Trophoblast cell (in vitro differentiated cells and primary cell): ENCODE measurements at regions not wholly inside any gene's neighbourhood (a gene's known extent, or its start where the extent isn't known, plus 50 kb on each side); places are given as distances from the start of the nearest gene placed in this dataset.
A peak's percentile ranks its signal among the peaks of the same experiment; 100 is the strongest.

Experiments
- DNase-seq, 2 donors: peaks; one replicate each; pipeline ENCODE4 v3.0.0-alpha.2; 2016
- H2AFZ ChIP-seq: 2 replicates; pipeline ENCODE4 v1.6.1; 2013; ENCODE audit warnings: low read length, moderate library complexity, mild to moderate bottlenecking; ENCODE audit not compliant: insufficient read depth, poor library complexity
- H2AK5ac ChIP-seq: 2 replicates; pipeline ENCODE4 v1.6.1; 2013; ENCODE audit warnings: mild to moderate bottlenecking, low read length
- H2BK120ac ChIP-seq: 2 replicates; pipeline ENCODE4 v1.6.1; 2013; ENCODE audit warnings: low read length, mild to moderate bottlenecking, moderate library complexity; ENCODE audit not compliant: insufficient read depth, poor library complexity
- H2BK12ac ChIP-seq: 2 replicates; pipeline ENCODE4 v1.6.1; 2013; ENCODE audit warnings: mild to moderate bottlenecking, low read length, moderate library complexity
- H2BK5ac ChIP-seq: 2 replicates; pipeline ENCODE4 v1.6.1; 2013; ENCODE audit warnings: low read length, low read depth, moderate library complexity, mild to moderate bottlenecking; ENCODE audit not compliant: poor library complexity
- H3K14ac ChIP-seq: 2 replicates; pipeline ENCODE4 v1.6.1; 2013; ENCODE audit warnings: mild to moderate bottlenecking, low read length
- H3K18ac ChIP-seq: 2 replicates; pipeline ENCODE4 v1.6.1; 2013; ENCODE audit warnings: mild to moderate bottlenecking, low read length
- H3K23ac ChIP-seq: 2 replicates; pipeline ENCODE4 v1.6.1; 2013; ENCODE audit warnings: low read length
- H3K27ac ChIP-seq: 2 replicates; pipeline ENCODE4 v1.5.1; 2013; ENCODE audit warnings: low read depth, mild to moderate bottlenecking, inconsistent platforms, low read length, moderate library complexity
- H3K27me3 ChIP-seq: 2 replicates; pipeline ENCODE4 v1.6.1; 2013; ENCODE audit warnings: inconsistent platforms, mild to moderate bottlenecking, low read length, moderate library complexity; ENCODE audit not compliant: insufficient read depth
- H3K36me3 ChIP-seq, 2 experiments: 1 replicate in 1 of 2; 2 replicates in 1 of 2; pipeline ENCODE4 v1.6.1; 2013; ENCODE audit warnings: low read length in 2 of 2, mild to moderate bottlenecking in 2 of 2, moderate library complexity in 1 of 2; ENCODE audit not compliant: insufficient read depth in 2 of 2, control insufficient read depth in 1 of 2
- H3K4ac ChIP-seq: 2 replicates; pipeline ENCODE4 v1.6.1; 2013; ENCODE audit warnings: low read depth, mild to moderate bottlenecking, low read length, moderate library complexity
- H3K4me1 ChIP-seq, 2 experiments: 1 replicate in 1 of 2; 2 replicates in 1 of 2; pipeline ENCODE4 v1.6.1; 2013; ENCODE audit warnings: low read length in 2 of 2, mild to moderate bottlenecking in 2 of 2, moderate library complexity in 1 of 2; ENCODE audit not compliant: insufficient read depth in 2 of 2, control insufficient read depth in 1 of 2
- H3K4me2 ChIP-seq: 2 replicates; pipeline ENCODE4 v1.6.1; 2013; ENCODE audit warnings: inconsistent platforms, mild to moderate bottlenecking, low read length, moderate library complexity
- H3K4me3 ChIP-seq: 2 replicates; pipeline ENCODE4 v1.5.1; 2013; ENCODE audit warnings: mild to moderate bottlenecking, low read depth, low read length, inconsistent platforms
- H3K79me1 ChIP-seq: one replicate; pipeline ENCODE4 v1.6.1; 2013; ENCODE audit warnings: low read length
- H3K79me2 ChIP-seq: 2 replicates; pipeline ENCODE4 v1.6.1; 2013; ENCODE audit warnings: low read length, mild to moderate bottlenecking; ENCODE audit not compliant: control insufficient read depth, insufficient read depth, poor library complexity
- H3K9ac ChIP-seq: 2 replicates; pipeline ENCODE4 v1.6.1; 2013; ENCODE audit warnings: mild to moderate bottlenecking, low read length
- H3K9me3 ChIP-seq: 2 replicates; pipeline ENCODE4 v1.6.1; 2013; ENCODE audit warnings: low read depth, mild to moderate bottlenecking, control low read depth, inconsistent platforms, low read length; ENCODE audit not compliant: insufficient read depth
- H4K12ac ChIP-seq: 2 replicates; pipeline ENCODE4 v1.6.1; 2013; ENCODE audit warnings: low read depth, mild to moderate bottlenecking, low read length, moderate library complexity
- H4K8ac ChIP-seq: 2 replicates; pipeline ENCODE4 v1.6.1; 2013; ENCODE audit warnings: low read depth, mild to moderate bottlenecking, low read length, moderate library complexity
- H4K91ac ChIP-seq: one replicate; pipeline ENCODE4 v1.6.1; 2013; ENCODE audit warnings: low read depth, mild to moderate bottlenecking, low read length, moderate library complexity
- WGBS: extraction: QIAGEN DNeasy Blood & Tissue Kit; methylation state at CpG from one replicate; pipeline ENCODE4 v1.1.7; 2013; ENCODE audit warnings: missing lambda C conversion rate; ENCODE audit not compliant: insufficient read length, insufficient coverage; ENCODE audit errors: extremely low coverage; 5-methylcytosine and 5-hydroxymethylcytosine counted together

GRCh38 chrX:9131066-9131465 lies 97.1 kb upstream of the FAM9B start:
- H4K8ac ChIP-seq, result no peak overlapping the region
- H3K27me3 ChIP-seq, result no peaks in the 10 kb centered on the region

DNA sequence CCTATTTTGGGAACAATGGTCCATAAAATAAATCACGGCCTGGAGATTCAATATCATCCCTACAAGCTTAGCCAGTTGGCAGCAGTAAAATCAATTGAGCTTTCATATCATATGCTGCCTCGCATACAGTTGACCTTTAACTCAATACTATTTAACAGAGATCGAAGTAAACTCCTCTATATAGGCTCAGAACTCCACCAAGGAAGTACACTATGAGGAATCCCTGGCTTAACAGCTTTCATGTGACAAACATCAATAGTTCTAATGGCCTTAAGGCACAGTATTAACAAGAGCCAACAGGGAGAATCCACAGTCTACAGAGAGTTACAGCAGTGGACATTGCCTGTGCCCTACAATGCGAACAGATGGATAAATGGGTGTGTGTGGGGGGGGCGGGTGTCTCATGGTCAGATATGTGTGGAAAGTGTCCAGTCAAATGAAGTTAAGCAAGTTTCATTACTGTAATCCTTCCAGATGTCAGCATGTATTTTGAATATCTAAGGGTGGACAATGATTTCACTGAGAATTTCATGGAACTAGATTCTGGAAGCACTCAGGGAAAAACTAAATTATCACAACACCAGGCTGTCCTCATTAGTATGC lies 98.2 kb upstream of the FAM9B start:
- no peak for DNase-seq
- Histone ChIP-seq H3K36me3 (no peaks in the 10 kb centered on the region), H4K12ac (no peak overlapping the region), H3K14ac (no peak overlapping the region), H3K79me2 (no peaks in the 10 kb centered on the region), H3K27me3 (no peaks in the 10 kb centered on the region), H3K79me1 (no peaks in the 10 kb centered on the region), H3K27ac (no peak overlapping the region), H3K4ac (no peak overlapping the region), H3K18ac (no peak overlapping the region), H2BK5ac (no peak overlapping the region), H4K8ac (no peak overlapping the region), H2BK12ac (no peak overlapping the region), H3K4me1 (no peaks in the 10 kb centered on the region), H2AFZ (no peak overlapping the region), H3K9ac (no peak overlapping the region), H4K91ac (no peak overlapping the region), H3K23ac (no peak overlapping the region), H3K9me3 (no peaks in the 10 kb centered on the region), H2BK120ac (no peak overlapping the region), H2AK5ac (no peak overlapping the region), H3K4me2 (no peak overlapping the region), H3K4me3 (no peak overlapping the region)
- WGBS, result no CpG with 5 or more reads among the region's 5 CpGs

More at GRCh38 chrX:9131066-9131465, 97.1 kb upstream of the FAM9B start:
- no peak overlapping the region for H3K27ac ChIP-seq
- no peak overlapping the region for H2AFZ ChIP-seq
- no peak overlapping the region for H2BK5ac ChIP-seq
- no peak overlapping the region for H2BK120ac ChIP-seq
- no peak overlapping the region for H3K4me2 ChIP-seq
- no peaks in the 10 kb centered on the region for H3K79me1 ChIP-seq
- no peaks in the 10 kb centered on the region for H3K36me3 ChIP-seq
- H3K4ac ChIP-seq, result no peak overlapping the region
- no peak overlapping the region for H4K91ac ChIP-seq
- no CpG with 5 or more reads among the region's 4 CpGs for WGBS
- no peak overlapping the region for H3K18ac ChIP-seq
- no peak overlapping the region for H3K14ac ChIP-seq
- H2AK5ac ChIP-seq, result no peak overlapping the region
- no peak overlapping the region for H2BK12ac ChIP-seq
- no peaks in the 10 kb centered on the region for H3K9me3 ChIP-seq
- no peak for DNase-seq
- H3K9ac ChIP-seq, result no peak overlapping the region
- H3K4me3 ChIP-seq, result no peak overlapping the region
- H3K4me1 ChIP-seq, result no peaks in the 10 kb centered on the region
- no peaks in the 10 kb centered on the region for H3K79me2 ChIP-seq
- H4K12ac ChIP-seq, result no peak overlapping the region
- H3K23ac ChIP-seq, result no peak overlapping the region

DNA sequence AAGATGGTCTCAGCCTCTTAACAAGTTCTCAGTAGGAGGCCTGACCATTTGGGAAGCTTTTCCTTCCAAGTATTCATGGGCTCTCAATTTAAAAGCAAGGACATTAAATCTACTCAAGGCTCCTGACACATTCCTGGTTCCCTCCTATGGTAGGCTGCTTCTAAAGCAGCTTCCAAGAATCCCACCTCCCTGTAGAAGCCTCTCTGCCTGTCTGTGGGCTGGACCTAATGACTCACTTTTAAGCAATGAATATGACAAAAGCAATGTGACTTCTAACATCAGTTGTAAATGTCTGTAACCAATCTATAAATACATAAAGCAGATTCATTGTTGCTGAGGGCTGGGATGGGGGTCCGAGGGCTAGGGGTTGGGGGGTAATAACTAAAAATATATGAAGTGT lies 99.5 kb upstream of the FAM9B start:
- DNase-seq, result peak in 1 of 2 donors; percentile 14
- Histone ChIP-seq H2BK5ac (no peak overlapping the region), H2AK5ac (no peak overlapping the region), H2BK12ac (no peak overlapping the region), H3K79me1 (no peaks in the 10 kb centered on the region), H3K79me2 (no peaks in the 10 kb centered on the region), H2AFZ (no peak overlapping the region), H3K9me3 (no peaks in the 10 kb centered on the region), H2BK120ac (no peak overlapping the region), H3K9ac (no peak overlapping the region), H3K4me1 (no peaks in the 10 kb centered on the region), H3K27me3 (no peaks in the 10 kb centered on the region), H3K23ac (no peak overlapping the region), H3K36me3 (no peaks in the 10 kb centered on the region), H4K8ac (no peak overlapping the region), H3K27ac (no peak overlapping the region), H3K4me2 (no peak overlapping the region), H3K4ac (no peak overlapping the region), H3K18ac (no peak overlapping the region), H4K91ac (no peak overlapping the region), H3K14ac (no peak overlapping the region), H3K4me3 (no peak overlapping the region), H4K12ac (no peak overlapping the region)
- no CpG with 5 or more reads among the region's 1 CpG for WGBS

- Histone ChIP-seq H3K4ac (no peak overlapping the region), H2BK5ac (no peak overlapping the region), H3K9me3 (no peaks in the 10 kb centered on the region), H3K4me3 (no peak overlapping the region), H3K27ac (no peak overlapping the region), H2AK5ac (no peak overlapping the region), H3K9ac (no peak overlapping the region), H3K14ac (no peak overlapping the region), H3K23ac (no peak overlapping the region), H3K27me3 (no peaks in the 10 kb centered on the region), H2AFZ (no peak overlapping the region), H4K91ac (no peak overlapping the region), H2BK12ac (no peak overlapping the region), H3K79me2 (no peaks in the 10 kb centered on the region), H2BK120ac (no peak overlapping the region), H3K18ac (no peak overlapping the region), H3K36me3 (no peaks in the 10 kb centered on the region), H4K12ac (no peak overlapping the region), H4K8ac (no peak overlapping the region), H3K79me1 (no peaks in the 10 kb centered on the region), H3K4me2 (no peak overlapping the region), H3K4me1 (no peaks in the 10 kb centered on the region)
- no CpG with 5 or more reads among the region's 6 CpGs for WGBS
- DNase-seq, result no peak
Measured at GRCh38 chrX:9134366-9134765, 100.4 kb upstream of the FAM9B start.
